ENCODE measurements at regions not wholly inside any gene's neighbourhood (a gene's known extent, or its start where the extent isn't known, plus 50 kb on each side); places are given as distances from the start of the nearest gene placed in this dataset.

DNA sequence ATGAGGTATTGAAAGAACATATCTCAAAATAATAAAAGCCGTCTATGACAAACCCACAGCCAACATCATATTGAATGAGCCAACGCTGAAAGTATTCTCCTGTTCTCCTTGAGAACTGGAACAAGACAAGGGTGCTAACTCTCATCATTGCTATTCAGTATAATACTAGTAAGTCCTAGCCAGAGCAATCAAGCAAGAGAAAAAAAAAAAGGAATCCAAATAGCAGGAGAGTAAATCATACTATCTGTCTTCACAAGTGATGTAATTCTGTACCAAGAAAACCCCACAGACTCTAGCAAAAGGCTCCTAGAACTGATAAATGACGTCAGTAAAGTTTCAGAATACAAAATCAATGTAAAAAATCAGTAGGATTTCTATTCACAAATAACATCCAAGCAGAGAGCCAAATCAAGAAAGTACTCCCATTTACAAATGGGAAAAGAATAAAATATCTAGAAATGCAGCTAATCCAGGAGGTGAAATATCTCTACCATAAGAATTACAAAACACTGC, 1632.8 kb downstream of the NCAM2 start:
- TF ChIP-seq EZH2 (IDR thresholded peaks at IDR 0.05) (no peak), EZH2phosphoT487 (IDR thresholded peaks at IDR 0.05) (no peak)
- TF ChIP-seq, protein P1, sequence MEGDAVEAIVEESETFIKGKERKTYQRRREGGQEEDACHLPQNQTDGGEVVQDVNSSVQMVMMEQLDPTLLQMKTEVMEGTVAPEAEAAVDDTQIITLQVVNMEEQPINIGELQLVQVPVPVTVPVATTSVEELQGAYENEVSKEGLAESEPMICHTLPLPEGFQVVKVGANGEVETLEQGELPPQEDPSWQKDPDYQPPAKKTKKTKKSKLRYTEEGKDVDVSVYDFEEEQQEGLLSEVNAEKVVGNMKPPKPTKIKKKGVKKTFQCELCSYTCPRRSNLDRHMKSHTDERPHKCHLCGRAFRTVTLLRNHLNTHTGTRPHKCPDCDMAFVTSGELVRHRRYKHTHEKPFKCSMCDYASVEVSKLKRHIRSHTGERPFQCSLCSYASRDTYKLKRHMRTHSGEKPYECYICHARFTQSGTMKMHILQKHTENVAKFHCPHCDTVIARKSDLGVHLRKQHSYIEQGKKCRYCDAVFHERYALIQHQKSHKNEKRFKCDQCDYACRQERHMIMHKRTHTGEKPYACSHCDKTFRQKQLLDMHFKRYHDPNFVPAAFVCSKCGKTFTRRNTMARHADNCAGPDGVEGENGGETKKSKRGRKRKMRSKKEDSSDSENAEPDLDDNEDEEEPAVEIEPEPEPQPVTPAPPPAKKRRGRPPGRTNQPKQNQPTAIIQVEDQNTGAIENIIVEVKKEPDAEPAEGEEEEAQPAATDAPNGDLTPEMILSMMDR (IDR thresholded peaks at IDR 0.05): no peak

Data from neural progenitor cell (in vitro differentiated cells).